Head of caudate nucleus (tissue), 42 donors: ENCODE measurements at regions not wholly inside any gene's neighbourhood (a gene's known extent, or its start where the extent isn't known, plus 50 kb on each side); places are given as distances from the start of the nearest gene placed in this dataset.
"Not testable (repeated sequence)": the region's sequence is repeated elsewhere in the genome, so short reads cannot be mapped to it uniquely, and the experiment has no call there.

Source experiments
- DNase-seq, 42 donors: peaks; one replicate each; pipeline versions ENCODE4 v3.0.0 to v3.0.0-alpha.2; 2020 to 2021; ENCODE audit warnings: mixed read lengths in 7 of 42
- intact Hi-C: fragments of 100-400 bp; cut with DNase I; formaldehyde crosslinking; loops from one replicate; pipeline ENCODE4 v1.15.0; 2022

DNA sequence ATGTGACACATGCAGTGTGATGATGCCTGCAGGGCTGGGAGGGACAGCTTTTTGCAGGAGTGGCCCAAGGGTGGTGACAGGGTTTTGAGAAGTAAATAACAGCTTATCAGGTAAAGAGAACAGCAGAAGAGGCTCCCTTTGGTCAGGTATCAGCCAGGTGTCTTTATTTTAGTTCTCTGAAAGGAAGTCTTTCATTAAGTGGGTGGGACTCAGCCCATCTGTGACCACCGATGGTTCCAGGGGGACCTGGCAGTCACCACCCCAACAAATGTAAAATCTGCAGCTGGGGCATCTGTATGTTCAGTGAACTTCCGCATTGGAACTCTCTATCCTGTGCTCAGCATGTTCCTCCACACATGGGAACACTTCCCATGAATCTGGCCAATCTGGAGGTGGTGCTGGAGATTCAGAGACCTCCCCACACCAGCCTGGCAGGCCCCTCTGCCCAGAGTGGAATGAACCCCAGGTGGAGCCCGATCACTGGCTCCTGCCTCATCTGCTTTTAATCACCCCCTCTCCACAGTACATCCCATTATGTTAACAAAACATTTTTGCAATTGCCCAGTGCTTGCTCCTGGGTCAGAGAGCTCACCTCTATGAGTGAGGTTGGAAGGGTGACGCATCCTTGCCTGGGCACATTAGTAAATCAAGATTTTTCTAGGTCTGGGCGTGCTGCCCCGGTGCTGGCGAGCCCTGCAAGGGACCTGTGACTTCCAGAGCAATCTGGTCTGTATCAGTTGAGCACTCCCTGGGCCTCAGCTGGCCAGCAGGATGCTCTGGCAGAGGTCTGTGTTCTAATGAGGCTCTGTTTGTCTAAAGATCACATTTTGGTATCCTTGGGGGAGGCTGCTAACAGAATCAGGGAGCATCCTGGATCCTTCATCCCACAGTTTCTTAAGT is 140.4 kb upstream of the GDF10 start:
- intact Hi-C loops: no loop called here
- DNase-seq: peak in 3 of 42 donors; percentile 17 to 25 (median 25)

DNA sequence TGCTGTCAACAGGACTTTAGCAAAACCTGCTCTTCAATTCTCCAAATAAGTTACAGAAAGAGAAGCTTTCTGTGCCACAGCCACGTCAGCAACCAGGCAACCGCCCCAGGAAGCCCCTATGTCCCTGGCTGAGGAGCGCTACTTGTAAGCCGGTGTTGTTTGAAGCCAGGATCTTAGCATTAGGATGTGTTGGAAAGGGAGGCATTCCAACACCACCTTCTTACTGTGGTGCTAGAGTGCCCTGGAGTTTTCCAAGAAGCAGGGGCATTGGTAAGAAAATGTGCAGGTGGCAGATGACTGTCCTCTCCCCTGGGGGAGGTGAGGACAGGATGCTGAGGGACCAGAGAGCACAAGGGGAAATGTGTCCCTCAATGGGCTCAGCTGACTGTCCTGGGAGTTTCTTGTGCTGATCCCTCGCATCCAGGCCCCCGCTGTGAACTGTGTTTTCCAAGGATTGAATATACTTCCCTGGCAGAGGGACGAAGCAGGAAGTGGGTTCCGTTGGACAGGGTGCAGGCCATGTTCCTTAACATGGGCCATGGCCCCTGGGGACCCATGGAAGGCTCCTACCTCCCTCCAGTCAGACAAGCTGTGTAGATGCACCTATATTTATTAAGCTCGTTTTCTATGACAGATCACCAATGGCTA is 139.6 kb upstream of the GDF10 start:
- DNase-seq: peak in 3 of 42 donors; percentile 12 to 31 (median 20)
- intact Hi-C loops: no loop called here

DNA sequence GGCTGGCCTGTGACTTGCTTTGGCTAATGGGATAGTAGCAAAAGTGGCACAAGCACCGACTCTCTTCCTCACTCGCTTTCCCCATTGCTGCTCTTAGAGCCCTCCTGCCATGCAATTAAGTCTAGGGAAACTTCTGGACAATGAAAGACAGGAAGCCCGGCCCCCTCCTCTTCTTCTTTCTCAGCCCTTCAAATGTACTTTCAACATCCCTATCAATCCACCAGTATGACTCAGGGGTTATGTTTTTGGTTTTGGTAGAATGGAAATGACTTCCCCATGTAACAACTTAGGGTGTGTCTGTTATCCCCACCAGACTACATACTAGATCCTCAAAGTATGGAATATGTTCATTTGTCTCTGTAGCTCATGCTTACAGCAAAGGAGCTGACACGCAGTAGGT is 139.0 kb upstream of the GDF10 start:
- intact Hi-C loops: no loop called here
- DNase-seq: peak in 1 of 42 donors; percentile 32

DNA sequence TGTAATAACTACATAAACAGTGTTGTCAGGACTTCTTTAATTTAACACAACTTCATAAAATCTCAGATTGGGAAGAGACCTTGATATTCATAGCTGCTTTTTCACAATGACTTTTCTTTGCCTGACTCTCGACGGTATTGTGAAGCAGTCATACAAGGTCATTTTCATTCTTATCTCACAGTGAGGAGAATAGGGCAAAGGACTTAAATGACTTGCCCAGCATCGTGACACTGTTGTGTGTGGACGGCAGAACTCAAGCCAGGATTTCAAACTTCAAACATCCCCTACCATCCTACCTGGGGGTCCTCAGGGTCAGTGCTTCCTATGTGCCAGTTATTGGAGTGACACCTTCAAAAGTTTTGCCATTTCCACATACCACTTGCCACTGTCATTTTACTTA is 138.5 kb upstream of the GDF10 start:
- intact Hi-C loops: no loop called here
- DNase-seq: peak in 1 of 42 donors; percentile 15

DNA sequence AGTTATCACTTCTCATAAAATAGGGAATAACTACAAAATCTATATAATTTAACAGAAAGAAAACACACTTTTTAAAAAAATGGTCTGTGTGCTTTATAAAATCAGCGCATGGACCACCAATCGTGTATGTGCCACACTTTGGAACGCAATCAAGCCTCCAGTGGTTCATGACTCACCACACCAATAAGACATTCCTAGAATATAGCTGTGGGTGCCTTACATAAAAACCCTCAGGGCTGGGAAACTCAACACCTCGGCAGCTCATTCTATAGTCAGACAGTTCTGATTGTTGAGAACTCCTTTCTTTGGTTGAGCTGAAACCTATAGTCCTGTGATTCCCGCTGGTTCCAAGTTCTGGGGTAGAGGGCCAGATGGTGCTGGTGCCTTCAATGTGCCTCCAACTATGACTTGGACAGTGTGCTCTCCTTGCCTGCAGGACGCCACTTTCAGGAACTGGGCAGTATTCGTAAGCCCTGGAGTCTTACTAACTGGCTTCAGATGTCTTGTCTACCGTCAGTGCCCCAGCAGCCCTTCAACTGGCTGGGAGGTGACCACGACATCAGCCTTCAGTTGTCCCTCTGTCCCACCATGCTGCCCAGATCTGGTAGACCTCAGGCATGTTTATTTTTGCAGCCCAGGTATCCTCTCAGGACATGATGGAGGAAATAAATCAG is 135.7 kb upstream of the GDF10 start:
- peak in 3 of 42 donors; percentile 11 to 31 (median 31) for DNase-seq
- intact Hi-C loops: no loop called here

DNA sequence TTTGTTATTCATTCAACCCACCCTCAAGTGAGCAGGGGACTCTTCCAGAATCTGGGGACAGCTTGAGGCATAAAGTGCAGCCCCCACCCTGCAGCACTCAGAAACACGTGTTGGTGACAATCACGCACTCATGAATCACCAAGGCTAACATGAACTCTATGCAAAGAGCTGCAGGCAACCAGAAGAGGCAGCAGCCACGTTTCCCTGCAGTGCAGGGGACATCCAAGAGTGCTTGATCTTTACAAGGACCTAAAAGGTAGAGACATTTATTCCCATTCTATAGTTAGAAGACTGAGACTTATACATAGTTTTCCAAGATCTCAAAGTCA is 135.2 kb upstream of the GDF10 start:
- intact Hi-C loops: no loop called here
- DNase-seq: peak in 2 of 42 donors; percentile 27 to 36

DNA sequence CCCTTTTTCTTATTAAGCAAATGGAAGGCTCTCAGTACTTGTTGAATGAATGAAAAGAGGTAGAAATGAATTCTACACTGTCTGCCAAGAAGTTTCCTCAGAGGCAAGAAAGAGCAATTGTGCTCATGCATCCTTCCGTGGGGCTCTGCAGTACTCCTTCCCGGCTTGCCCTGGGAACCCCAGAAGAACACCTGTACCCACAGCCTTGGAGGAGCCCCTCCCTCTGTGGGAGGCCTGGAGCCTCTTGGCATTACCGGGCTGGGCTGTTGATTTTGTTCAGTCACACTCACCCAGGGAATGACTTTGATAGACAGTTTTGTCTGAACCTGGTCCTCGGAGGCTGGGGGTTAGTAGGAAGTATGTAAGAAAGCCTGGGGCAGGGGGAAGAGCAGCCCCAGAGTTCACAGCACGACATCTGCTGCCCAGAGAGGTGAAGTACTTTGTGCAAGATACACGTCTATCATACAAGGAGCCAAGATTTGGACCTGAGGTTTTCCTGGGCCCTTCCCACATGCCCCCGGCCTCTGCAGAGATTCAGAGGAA is 134.8 kb upstream of the GDF10 start:
- peak in 4 of 42 donors; percentile 7 to 36 (median 14) for DNase-seq
- intact Hi-C loops: no loop called here

DNA sequence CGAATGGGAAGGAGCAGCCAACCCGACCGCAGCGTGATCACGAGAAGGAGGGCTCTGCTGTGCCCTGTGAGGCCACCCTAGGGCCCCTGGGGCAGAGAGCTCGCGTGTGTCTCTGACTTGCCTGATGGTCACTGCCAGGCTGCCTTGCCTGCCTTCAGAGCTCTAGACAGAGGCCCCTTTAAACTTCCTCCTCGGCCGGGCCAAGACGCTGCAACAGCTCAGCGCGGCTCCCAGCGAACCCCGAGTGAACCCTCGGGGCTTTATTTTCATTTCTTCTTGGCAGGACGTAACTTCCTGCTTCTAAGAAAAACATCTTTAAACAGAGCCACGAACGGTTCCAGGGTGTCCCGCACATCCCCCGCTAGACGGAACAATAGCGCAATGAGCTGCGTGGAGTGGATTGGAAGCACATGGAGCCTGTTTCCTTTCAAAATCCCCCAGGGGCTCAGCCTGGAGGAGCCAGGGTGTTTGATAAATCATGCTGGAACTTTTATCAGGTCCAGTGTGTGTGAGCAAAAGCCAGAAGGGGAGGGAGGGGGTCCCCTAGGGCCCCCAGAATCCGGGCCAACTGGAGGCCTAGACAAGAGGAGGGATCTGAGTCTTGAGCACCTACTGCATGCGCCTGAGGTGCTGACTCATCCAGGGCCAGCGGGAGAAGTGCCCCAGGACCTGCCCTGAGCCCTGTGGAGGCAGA is 134.1 kb upstream of the GDF10 start:
- DNase-seq: peak; percentile 20 to 80 (median 50)
- intact Hi-C loops: no loop called here

DNA sequence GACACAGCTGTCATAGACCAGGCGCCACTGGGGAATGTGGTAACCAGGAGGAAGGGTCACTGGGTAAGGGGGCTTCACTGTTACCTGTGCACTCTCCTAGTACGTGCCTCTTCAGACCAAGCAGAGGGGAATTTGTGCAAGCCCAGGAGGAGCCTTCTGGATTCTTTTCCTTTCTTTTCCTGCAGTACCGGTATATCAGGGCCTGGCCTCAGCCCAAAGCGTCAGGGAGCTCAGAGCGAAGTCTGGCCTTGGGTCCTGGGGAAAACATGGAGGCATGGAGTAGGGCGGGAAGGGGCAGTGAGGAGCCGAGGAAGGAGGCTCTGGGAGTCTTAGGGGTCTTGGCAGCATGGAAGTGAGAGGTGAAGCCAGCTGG is 133.6 kb upstream of the GDF10 start:
- intact Hi-C loops: no loop called here
- DNase-seq: no peak

DNA sequence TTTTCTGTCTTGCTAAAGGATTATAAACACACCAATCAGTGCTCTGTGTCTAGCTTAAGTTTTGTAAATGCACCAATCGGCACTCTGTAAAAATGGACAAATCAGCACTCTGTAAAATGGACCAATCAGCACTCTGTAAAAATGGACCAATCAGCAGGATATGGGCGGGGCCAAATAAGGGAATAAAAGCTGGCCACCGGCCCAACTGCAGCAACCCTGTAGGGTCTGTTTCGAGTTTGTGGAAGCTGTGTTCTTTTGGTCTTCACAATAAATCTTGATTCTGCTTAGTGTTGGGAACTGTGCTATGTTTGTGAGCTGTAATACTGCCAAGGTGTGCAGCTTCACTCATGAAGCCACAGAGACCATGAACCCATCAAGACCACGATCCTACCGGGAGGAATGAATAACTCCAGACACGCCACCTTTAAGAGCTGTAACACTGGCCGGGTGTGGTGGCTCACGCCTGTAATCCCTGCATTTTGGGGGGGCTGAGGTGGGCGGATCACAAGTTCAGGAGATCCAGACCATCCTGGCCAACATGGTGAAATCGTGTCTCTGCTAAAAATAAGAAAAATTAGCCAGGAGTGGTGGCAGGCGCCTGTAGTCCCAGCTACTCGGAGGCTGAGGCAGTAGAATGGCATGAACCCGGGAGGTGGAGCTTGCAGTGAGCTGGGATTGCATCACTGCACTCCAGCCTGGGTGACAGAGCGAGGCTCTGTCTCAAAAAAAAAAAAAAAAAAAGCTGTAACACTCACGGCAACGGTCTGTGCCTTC is 133.0 kb upstream of the GDF10 start:
- intact Hi-C loops: not testable (repeated sequence)
- DNase-seq: peak in 1 of 42 donors; percentile 32

DNA sequence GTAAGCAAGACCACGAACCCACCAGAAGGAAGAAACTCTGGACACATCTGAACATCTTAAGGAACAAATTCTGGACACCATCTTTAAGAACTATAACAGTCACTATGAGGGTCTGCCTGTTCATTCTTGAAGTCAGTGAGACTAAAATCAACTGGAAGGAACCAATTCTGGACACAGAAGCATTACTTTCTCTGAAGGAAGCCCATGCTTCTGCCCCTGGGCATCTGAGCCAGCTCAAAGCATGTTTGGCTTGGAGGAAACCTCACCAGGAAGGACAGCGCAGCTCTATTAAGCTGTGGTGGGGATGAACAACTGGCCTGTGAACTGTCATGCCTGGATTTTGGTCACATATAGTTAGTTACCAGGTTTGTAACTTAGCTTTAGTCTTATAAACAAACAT is 132.4 kb upstream of the GDF10 start:
- no peak for DNase-seq
- intact Hi-C loops: no loop called here

DNA sequence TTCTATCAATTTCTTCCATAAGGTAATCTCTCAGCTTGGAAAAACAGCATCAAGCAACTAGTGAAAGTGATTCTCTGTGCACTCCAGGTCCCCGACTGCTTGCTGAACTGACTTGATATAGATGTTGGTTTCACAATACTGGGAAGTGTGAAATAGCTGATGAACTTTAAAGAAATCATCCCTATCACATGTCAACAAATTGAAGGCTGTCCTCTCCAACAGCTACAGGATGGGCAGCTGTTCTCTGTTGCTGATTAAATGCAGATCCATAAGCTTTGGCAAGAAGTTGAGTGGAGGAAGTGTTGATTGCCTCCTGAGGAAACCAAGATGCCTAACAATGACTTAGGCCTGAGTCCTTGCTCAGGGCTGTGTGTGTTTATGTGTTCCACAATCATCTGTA is 130.4 kb upstream of the GDF10 start:
- intact Hi-C loops: no loop called here

DNA sequence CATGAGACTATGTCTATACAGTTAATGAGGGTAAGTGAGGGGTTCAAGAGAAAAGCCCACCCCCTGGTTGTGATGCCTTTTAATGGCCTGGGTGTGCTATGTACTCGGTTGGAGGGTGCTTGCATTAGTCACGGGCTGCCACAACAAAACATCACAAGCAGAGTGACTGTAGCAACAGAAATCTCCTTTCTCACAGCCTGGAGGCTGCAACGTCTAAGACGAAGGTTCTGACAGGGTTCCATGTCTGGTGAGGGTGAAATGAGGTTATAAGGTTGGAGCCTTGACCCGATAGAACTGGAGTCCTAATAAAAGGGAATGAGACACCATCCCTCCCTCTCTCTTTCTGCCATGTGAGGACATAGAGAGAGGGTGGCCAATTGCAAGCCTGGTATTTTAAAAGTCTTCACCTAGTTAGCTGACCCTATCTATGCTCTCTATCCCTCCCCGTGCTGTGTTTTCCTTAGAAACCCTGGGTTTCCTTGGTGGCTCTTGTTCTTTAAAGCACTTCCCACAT is 126.0 kb upstream of the GDF10 start:
- intact Hi-C loops: no loop called here
- DNase-seq: peak in 2 of 42 donors; percentile 4 to 20

More for the DNA sequence above, 130.4 kb upstream of the GDF10 start:
- no peak for DNase-seq

DNA sequence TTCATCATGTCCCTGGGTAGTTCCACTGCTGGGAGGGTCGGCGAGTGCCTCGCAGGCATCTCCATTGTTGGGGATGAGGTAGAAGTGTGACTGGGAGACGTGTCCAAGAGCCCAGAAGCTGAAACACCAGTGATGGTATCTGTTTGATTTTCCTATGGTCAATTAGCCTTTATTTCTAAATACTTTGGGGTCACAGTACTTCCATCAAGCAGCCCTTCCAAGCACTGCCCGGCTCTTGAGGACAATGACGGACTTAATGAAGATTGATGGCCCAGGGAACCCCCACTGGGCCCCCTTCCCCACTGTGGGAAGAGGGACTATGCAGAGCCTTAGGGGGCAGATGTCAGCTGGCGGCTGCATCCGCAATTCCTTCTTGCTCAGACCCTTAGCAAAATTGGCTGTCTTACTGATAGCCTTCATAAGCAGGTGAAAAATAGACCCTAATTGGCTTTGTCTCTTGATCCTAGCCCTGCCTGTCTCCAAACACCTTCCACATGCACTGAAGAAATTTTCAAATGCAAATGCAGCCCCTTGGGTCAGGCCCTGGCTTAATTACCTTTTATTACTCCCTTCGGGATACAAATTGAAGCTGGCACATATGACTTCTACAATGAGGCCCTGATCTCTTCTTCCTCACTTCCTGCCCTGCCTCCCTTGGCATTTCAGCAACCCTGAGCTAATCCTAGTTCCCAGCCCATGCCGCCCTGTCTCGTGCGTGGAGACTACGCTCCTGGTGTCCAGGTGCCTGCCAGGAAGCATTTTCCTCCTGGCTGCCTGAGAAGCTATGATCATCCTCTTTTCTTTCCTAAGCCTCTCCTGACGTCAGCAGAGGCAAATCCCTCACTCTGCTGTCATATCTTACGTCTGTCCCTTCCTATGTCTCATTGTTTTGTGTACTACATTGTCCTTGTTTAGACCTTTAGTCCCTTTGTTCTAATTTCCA is 124.5 kb upstream of the GDF10 start:
- intact Hi-C loops: no loop called here
- DNase-seq: peak in 2 of 42 donors; percentile 21 to 32

DNA sequence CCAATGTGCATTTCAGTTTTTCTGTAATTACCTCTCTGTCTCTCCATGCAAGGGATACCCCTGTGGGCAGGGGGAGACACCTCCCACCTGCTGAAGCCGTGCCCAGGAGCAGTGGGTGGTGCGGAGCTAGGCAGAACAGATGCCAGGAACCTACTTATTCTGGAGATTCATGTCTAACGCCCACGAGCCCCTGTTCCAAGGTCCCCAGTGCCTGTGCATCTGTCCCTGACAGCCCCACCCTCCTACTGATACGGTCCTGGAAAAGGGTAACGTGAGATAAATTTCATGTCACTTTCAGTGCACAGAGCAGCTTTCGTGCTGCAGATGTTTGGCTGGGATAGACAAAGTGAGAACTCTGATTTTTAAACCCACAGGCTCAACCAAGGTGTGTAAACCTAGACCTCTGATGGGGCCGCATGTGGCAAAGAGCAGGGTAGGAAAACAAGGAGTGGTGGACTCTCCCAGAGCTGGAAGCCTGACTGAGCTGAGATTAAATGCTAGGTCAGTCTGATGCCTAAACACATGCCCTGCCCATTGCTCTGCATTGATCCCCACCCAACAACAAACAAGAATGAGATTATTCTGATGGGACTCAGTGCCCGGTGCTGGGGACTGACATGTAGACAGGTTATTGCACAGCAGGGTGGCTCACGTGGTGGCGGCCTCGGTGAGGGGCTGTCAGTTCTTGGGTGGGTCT is 123.6 kb upstream of the GDF10 start:
- DNase-seq: peak in 2 of 42 donors; percentile 31 to 34
- intact Hi-C loops: no loop called here
